ENCODE measurements at regions not wholly inside any gene's neighbourhood (a gene's known extent, or its start where the extent isn't known, plus 50 kb on each side); places are given as distances from the start of the nearest gene placed in this dataset.

GRCh38 chr4:180532691-180533090 is 1710.5 kb upstream of the TENM3 start:
- no peak for TF ChIP-seq CTCF (IDR thresholded peaks at IDR 0.05; ENCODE audit: insufficient read depth, low read length)
- no peak for DNase-seq (ENCODE audit: low read depth)
- H3K4me3 ChIP-seq (ENCODE audit: low read depth, low read length), result no peak overlapping the region

GRCh38 chr4:180538384-180539057 is 1704.7 kb upstream of the TENM3 start:
- H3K4me3 ChIP-seq (ENCODE audit: low read depth, low read length), result no peak overlapping the region
- no peak for TF ChIP-seq CTCF (IDR thresholded peaks at IDR 0.05; ENCODE audit: insufficient read depth, low read length)
- no peak for DNase-seq (ENCODE audit: low read depth)

GRCh38 chr4:180539284-180539683 is 1703.9 kb upstream of the TENM3 start:
- DNase-seq (ENCODE audit: low read depth), result no peak
- no peak for TF ChIP-seq CTCF (IDR thresholded peaks at IDR 0.05; ENCODE audit: insufficient read depth, low read length)
- H3K4me3 ChIP-seq (ENCODE audit: low read depth, low read length), result no peak overlapping the region

GRCh38 chr4:180541678-180542077 is 1701.5 kb upstream of the TENM3 start:
- TF ChIP-seq CTCF (IDR thresholded peaks at IDR 0.05; ENCODE audit: insufficient read depth, low read length), result no peak
- no peak for DNase-seq (ENCODE audit: low read depth)
- H3K4me3 ChIP-seq (ENCODE audit: low read depth, low read length), result no peak overlapping the region

- H3K4me3 ChIP-seq (ENCODE audit: low read depth, low read length), result no peak overlapping the region
- TF ChIP-seq CTCF (IDR thresholded peaks at IDR 0.05; ENCODE audit: insufficient read depth, low read length), result no peak
- DNase-seq (ENCODE audit: low read depth), result no peak
These were observed 1700.6 kb upstream of the TENM3 start for GRCh38 chr4:180542445-180543100.

GRCh38 chr4:180550106-180550505 is 1693.1 kb upstream of the TENM3 start:
- no peak for DNase-seq (ENCODE audit: low read depth)
- no peak for TF ChIP-seq CTCF (IDR thresholded peaks at IDR 0.05; ENCODE audit: insufficient read depth, low read length)
- H3K4me3 ChIP-seq (ENCODE audit: low read depth, low read length), result no peak overlapping the region
